ENCODE measurements at regions not wholly inside any gene's neighbourhood (a gene's known extent, or its start where the extent isn't known, plus 50 kb on each side); places are given as distances from the start of the nearest gene placed in this dataset.

- no peak for DNase-seq (ENCODE audit: low read depth)
- no peak overlapping the region for H3K4me3 ChIP-seq (ENCODE audit: low read depth, low read length)
- TF ChIP-seq CTCF (IDR thresholded peaks at IDR 0.05; ENCODE audit: low read depth, low read length, missing control alignments) = no peak
Measured at GRCh38 chr6:170483413-170483812, 69.7 kb downstream of the PSMB1 start.

DNA sequence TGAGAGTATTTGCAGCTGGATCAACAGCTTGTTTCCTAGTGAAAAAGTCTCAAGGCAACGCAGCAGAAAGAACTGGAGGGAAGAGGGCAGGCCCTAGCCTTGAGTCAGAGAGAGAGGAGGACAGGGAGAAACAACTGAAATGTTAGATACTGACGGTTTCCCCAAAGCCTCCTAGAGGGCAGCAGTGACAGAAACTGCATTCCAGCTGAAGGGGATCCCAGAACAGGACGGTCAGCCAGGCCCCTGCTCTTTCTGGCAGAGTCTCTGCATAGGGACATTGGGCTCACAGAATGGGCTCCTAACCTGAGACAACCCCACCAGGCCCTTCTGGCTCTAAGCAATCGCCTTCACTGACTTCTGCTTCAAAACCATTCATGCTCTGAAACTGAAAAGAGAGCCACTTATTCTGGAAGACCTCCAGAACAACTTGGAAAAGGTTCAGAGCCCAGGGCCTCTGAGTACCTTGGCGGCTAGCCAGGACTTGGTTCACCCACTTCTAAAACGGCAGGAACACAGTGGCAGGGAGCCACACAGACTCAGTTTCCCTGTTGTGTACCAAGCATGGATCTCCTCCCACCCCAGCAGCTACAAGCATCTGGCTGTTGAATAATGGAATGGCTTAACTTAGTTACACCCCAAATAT lies 72.9 kb downstream of the PSMB1 start:
- no peak for DNase-seq (ENCODE audit: low read depth)
- no peak overlapping the region for H3K4me3 ChIP-seq (ENCODE audit: low read depth, low read length)
- TF ChIP-seq CTCF (IDR thresholded peaks at IDR 0.05; ENCODE audit: low read depth, low read length, missing control alignments) = no peak

- TF ChIP-seq CTCF (IDR thresholded peaks at IDR 0.05; ENCODE audit: low read depth, low read length, missing control alignments) = no peak
- H3K4me3 ChIP-seq (ENCODE audit: low read depth, low read length) = no peak overlapping the region
- no peak for DNase-seq (ENCODE audit: low read depth)
Measured at GRCh38 chr6:170476360-170476759, 76.7 kb downstream of the PSMB1 start.

DNA sequence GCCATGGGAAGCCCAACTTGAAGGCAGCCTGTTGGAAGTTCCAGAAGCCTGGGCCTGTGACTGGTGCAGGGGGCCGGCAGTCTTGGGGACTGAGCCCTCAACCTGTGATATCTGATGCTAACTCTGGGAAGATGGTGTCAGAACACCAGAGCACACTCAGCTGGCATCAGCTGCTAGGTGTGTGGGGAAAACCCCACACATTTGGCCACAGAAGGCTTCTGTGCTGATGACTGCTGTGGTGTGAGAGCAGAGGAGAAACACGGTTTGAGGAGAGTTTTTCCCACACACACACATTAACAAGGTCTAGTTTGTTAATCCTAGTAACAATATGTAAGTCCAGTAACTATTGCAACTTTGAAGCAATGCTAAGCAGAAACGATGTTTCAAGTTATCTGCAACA lies 78.0 kb downstream of the PSMB1 start:
- no peak for TF ChIP-seq CTCF (IDR thresholded peaks at IDR 0.05; ENCODE audit: low read depth, low read length, missing control alignments)
- no peak overlapping the region for H3K4me3 ChIP-seq (ENCODE audit: low read depth, low read length)
- DNase-seq (ENCODE audit: low read depth) = no peak

DNA sequence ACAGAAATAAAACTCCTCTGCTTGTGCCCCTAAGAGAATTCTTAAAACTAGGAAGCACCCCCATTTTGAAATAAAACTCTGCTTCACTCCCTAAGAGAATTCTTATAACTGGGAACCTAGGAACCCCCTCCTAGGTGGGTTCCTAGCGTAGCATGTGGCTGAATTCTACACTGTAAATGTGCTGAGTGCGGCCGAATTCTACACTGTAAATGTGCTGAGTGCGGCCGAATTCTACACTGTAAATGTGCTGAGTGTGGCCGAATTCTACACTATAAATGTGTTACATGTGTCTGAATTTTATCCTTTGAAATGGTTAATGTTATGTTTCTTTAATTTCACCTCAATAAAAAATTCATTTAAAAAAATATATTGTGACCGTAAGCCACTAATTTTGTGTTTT lies 79.3 kb downstream of the PSMB1 start:
- TF ChIP-seq CTCF (IDR thresholded peaks at IDR 0.05; ENCODE audit: low read depth, low read length, missing control alignments) = no peak
- no peak overlapping the region for H3K4me3 ChIP-seq (ENCODE audit: low read depth, low read length)
- DNase-seq (ENCODE audit: low read depth) = no peak

- H3K4me3 ChIP-seq (ENCODE audit: low read depth, low read length) = no peak overlapping the region
- DNase-seq (ENCODE audit: low read depth) = no peak
- TF ChIP-seq CTCF (IDR thresholded peaks at IDR 0.05; ENCODE audit: low read depth, low read length, missing control alignments) = no peak
Measured at GRCh38 chr6:170473301-170473717, 79.8 kb downstream of the PSMB1 start.

DNA sequence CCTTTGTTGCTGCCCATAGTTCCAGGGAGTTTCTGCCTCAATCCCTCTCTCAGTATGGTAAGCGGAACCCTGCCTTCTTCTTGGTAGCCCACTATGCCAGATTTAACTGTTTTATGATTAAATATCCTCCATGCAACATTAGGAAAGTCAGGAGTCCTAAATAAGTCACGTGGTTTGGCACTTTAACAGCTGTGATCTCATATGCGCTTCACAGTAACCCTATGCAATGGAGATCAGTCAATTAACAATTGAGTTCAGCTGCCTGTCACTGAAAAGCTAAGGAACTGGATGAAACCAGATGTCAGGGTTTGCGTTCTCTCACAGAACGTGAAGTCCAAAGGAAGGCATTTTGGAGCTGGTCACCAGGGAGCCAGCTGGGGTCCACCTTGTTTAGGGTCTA lies 81.6 kb downstream of the PSMB1 start:
- no peak for DNase-seq (ENCODE audit: low read depth)
- no peak for TF ChIP-seq CTCF (IDR thresholded peaks at IDR 0.05; ENCODE audit: low read depth, low read length, missing control alignments)

More for the DNA sequence above, 81.6 kb downstream of the PSMB1 start:
- no peak overlapping the region for H3K4me3 ChIP-seq (ENCODE audit: low read depth, low read length)

Measured in GM12864 (cell line).